ENCODE measurements at regions not wholly inside any gene's neighbourhood (a gene's known extent, or its start where the extent isn't known, plus 50 kb on each side); places are given as distances from the start of the nearest gene placed in this dataset.

GRCh38 chr3:166367947-166368533, 530.8 kb upstream of the BCHE start:
- H3K79me2 ChIP-seq (ENCODE audit: control insufficient read depth, insufficient read depth, low read length) = no peaks in the 10 kb centered on the region
- DNase-seq (ENCODE audit: low read depth, low spot score) (no peak), FAIRE-seq (no peak)
- no peaks in the 10 kb centered on the region for H3K36me3 ChIP-seq (ENCODE audit: control insufficient read depth in 2 of 2, extremely low read depth in 1 of 2, insufficient read depth in 2 of 2, low read length in 2 of 2)
- no peak overlapping the region for H3K4me2 ChIP-seq (ENCODE audit: control insufficient read depth, extremely low read depth, insufficient read depth, low read depth, low read length)
- H3K9me3 ChIP-seq (ENCODE audit: control insufficient read depth, low read depth, low read length) = no peaks in the 10 kb centered on the region
- no peak for TF ChIP-seq EZH2 (IDR thresholded peaks at IDR 0.05; ENCODE audit: low read length)
- TF ChIP-seq CTCF (optimal IDR thresholded peaks at IDR 0.05 in 1 of 3, IDR thresholded peaks at IDR 0.05 in 1 of 3, conservative IDR thresholded peaks at IDR 0.05 in 1 of 3; ENCODE audit: extremely low read depth in 1 of 3, insufficient read depth in 2 of 3, low read length in 3 of 3) = no peak
- no peak overlapping the region for H3K9ac ChIP-seq (ENCODE audit: control insufficient read depth, extremely low read depth, insufficient read depth, low read length)
- H4K20me1 ChIP-seq (ENCODE audit: control insufficient read depth, extremely low read depth, insufficient read depth, low read length) = no peaks in the 10 kb centered on the region
- dilution Hi-C loops (cut with MboI; ENCODE audit: extremely low pct_ligation_motif_present, low sequenced_read_pairs) = no loop called here
- no peak overlapping the region for H3K27ac ChIP-seq (ENCODE audit: control insufficient read depth, insufficient read depth, low read length)
- no peak overlapping the region for H2AFZ ChIP-seq (ENCODE audit: control insufficient read depth, low read length)
- H3K27me3 ChIP-seq (ENCODE audit: control insufficient read depth, extremely low read depth, insufficient read depth, low read length) = no peaks in the 10 kb centered on the region
- H3K4me3 ChIP-seq (ENCODE audit: control insufficient read depth in 2 of 3, extremely low read depth in 1 of 3, insufficient read depth in 2 of 3, low read depth in 1 of 3, low read length in 3 of 3) = no peak overlapping the region
- H3K9me1 ChIP-seq (ENCODE audit: control insufficient read depth, extremely low read depth, insufficient read depth, low read length) = no peaks in the 10 kb centered on the region
- no peaks in the 10 kb centered on the region for H3K4me1 ChIP-seq (ENCODE audit: control insufficient read depth, extremely low read depth, insufficient read depth, low read length)

- DNase-seq (ENCODE audit: low read depth, low spot score) (no peak), FAIRE-seq (peak; percentile 43)
- dilution Hi-C loops (cut with MboI; ENCODE audit: extremely low pct_ligation_motif_present, low sequenced_read_pairs) = no loop called here
- no peaks in the 10 kb centered on the region for H4K20me1 ChIP-seq (ENCODE audit: control insufficient read depth, extremely low read depth, insufficient read depth, low read length)
- no peak overlapping the region for H3K4me3 ChIP-seq (ENCODE audit: control insufficient read depth in 2 of 3, extremely low read depth in 1 of 3, insufficient read depth in 2 of 3, low read depth in 1 of 3, low read length in 3 of 3)
- H3K79me2 ChIP-seq (ENCODE audit: control insufficient read depth, insufficient read depth, low read length) = no peaks in the 10 kb centered on the region
- H3K27me3 ChIP-seq (ENCODE audit: control insufficient read depth, extremely low read depth, insufficient read depth, low read length) = no peaks in the 10 kb centered on the region
- no peak for TF ChIP-seq EZH2 (IDR thresholded peaks at IDR 0.05; ENCODE audit: low read length)
- TF ChIP-seq CTCF (optimal IDR thresholded peaks at IDR 0.05 in 1 of 3, IDR thresholded peaks at IDR 0.05 in 1 of 3, conservative IDR thresholded peaks at IDR 0.05 in 1 of 3; ENCODE audit: extremely low read depth in 1 of 3, insufficient read depth in 2 of 3, low read length in 3 of 3) = no peak
- H3K4me2 ChIP-seq (ENCODE audit: control insufficient read depth, extremely low read depth, insufficient read depth, low read depth, low read length) = no peak overlapping the region
- H3K9me3 ChIP-seq (ENCODE audit: control insufficient read depth, low read depth, low read length) = no peaks in the 10 kb centered on the region
- no peaks in the 10 kb centered on the region for H3K9me1 ChIP-seq (ENCODE audit: control insufficient read depth, extremely low read depth, insufficient read depth, low read length)
- H3K36me3 ChIP-seq (ENCODE audit: control insufficient read depth in 2 of 2, extremely low read depth in 1 of 2, insufficient read depth in 2 of 2, low read length in 2 of 2) = no peaks in the 10 kb centered on the region
- H3K27ac ChIP-seq (ENCODE audit: control insufficient read depth, insufficient read depth, low read length) = no peak overlapping the region
- H3K4me1 ChIP-seq (ENCODE audit: control insufficient read depth, extremely low read depth, insufficient read depth, low read length) = no peaks in the 10 kb centered on the region
- peak overlapping the region; percentile 30 for H2AFZ ChIP-seq (ENCODE audit: control insufficient read depth, low read length)
- no peak overlapping the region for H3K9ac ChIP-seq (ENCODE audit: control insufficient read depth, extremely low read depth, insufficient read depth, low read length)
Observed at GRCh38 chr3:166362698-166363097, 525.5 kb upstream of the BCHE start.

Measured in keratinocyte (primary cell).